A549 (cell line): ENCODE measurements at regions not wholly inside any gene's neighbourhood (a gene's known extent, or its start where the extent isn't known, plus 50 kb on each side); places are given as distances from the start of the nearest gene placed in this dataset.

Source experiments
- ATAC-seq, 2 experiments: fragments of 200-7000 bp in 1 of 2; fragments of >200 bp in 1 of 2; cut with Nextera tagmentation in 1 of 2; cut with Tn5 transposase in 1 of 2; 3 replicates each; pipeline versions ENCODE4 v1.8.0 to v1.9.1; 2018 to 2020; ENCODE audit warnings: mild to moderate bottlenecking in 1 of 2, moderate library complexity in 1 of 2
- CTCF ChIA-PET: fragments of 300-600 bp; sonication (Branson Sonifier 250); formaldehyde crosslinking; extraction: SDS; loops from one replicate; lab custom pipeline; 2021; ENCODE audit warnings: antibody characterized with exemption, inconsistent platforms; lab: Yijun Ruan, JAX
- POLR2A ChIA-PET: fragments of 350-600 bp; formaldehyde crosslinking; extraction: SDS; loops from one replicate; lab custom pipeline; 2021; ENCODE audit warnings: antibody characterized with exemption, inconsistent platforms; lab: Yijun Ruan, JAX
- DNase-seq, 2 experiments: peaks; one replicate each; pipeline versions ENCODE4 v3.0.0 to v3.0.0-alpha.2; 2011 to 2016; ENCODE audit warnings: low read depth in 1 of 2, low spot score in 1 of 2
- FAIRE-seq: peaks from 2 replicates; lab custom pipeline; 2011; peaks lifted over from hg19 to GRCh38; lab: Jason Lieb, UNC
- H3K27ac ChIP-seq, 2 experiments: fragments of >200 bp; sonication (Bioruptor Twin); formaldehyde crosslinking; 3 replicates each; pipeline ENCODE4 v1.5.1; 2016 to 2017
- H3K4me1 ChIP-seq: fragments of >200 bp; sonication (Bioruptor Twin); formaldehyde crosslinking; 3 replicates; pipeline ENCODE4 v1.6.1; 2016
- H3K4me2 ChIP-seq: fragments of >200 bp; sonication (Bioruptor Twin); formaldehyde crosslinking; 3 replicates; pipeline ENCODE4 v1.6.1; 2016
- H3K4me3 ChIP-seq: fragments of >200 bp; sonication (Bioruptor Twin); formaldehyde crosslinking; 3 replicates; pipeline ENCODE4 v1.5.1; 2016
- H3K9me3 ChIP-seq: fragments of >200 bp; sonication (Bioruptor Twin); formaldehyde crosslinking; 3 replicates; pipeline ENCODE4 v1.6.1; 2016
- CHD4 ChIP-seq: fragments of 200-600 bp; sonication (generic); IDR thresholded peaks from 2 replicates; pipeline ENCODE4 v1.6.1; 2016; ENCODE audit warnings: antibody characterized with exemption, mild to moderate bottlenecking, borderline replicate concordance
- EHF ChIP-seq: fragments of 250-450 bp; sonication (Bioruptor Pico); IDR thresholded peaks from 2 replicates; pipeline ENCODE4 v1.5.0; 2020; ENCODE audit warnings: mild to moderate bottlenecking
- EHMT2 ChIP-seq: fragments of 200-600 bp; sonication (generic); IDR thresholded peaks from 2 replicates; pipeline ENCODE4 v1.6.1; 2016; ENCODE audit warnings: antibody characterized with exemption, low read depth, mild to moderate bottlenecking, moderate library complexity
- EP300 ChIP-seq, 2 experiments: fragments of >200 bp; sonication (Bioruptor Twin); formaldehyde crosslinking; IDR thresholded peaks; 2 replicates in 1 of 2; 3 replicates in 1 of 2; pipeline ENCODE4 v1.6.1; 2016 to 2017
- HES2 ChIP-seq: fragments of >200 bp; sonication (Bioruptor Twin); formaldehyde crosslinking; IDR thresholded peaks from 2 replicates; pipeline ENCODE4 v1.6.1; 2016
- HEYL ChIP-seq: fragments of 250-450 bp; sonication (Bioruptor Pico); IDR thresholded peaks from 2 replicates; pipeline ENCODE4 v1.8.0; 2021; ENCODE audit warnings: mild to moderate bottlenecking, moderate library complexity
- HOXA7 ChIP-seq: fragments of 250-450 bp; sonication (Bioruptor Pico); IDR thresholded peaks from 2 replicates; pipeline ENCODE4 v1.5.0; 2020; ENCODE audit warnings: mild to moderate bottlenecking, moderate library complexity
- HOXB13 ChIP-seq: fragments of 250-450 bp; sonication (Bioruptor Pico); IDR thresholded peaks from 2 replicates; pipeline ENCODE4 v1.5.0; 2020; ENCODE audit warnings: low read depth, mild to moderate bottlenecking, moderate library complexity
- HOXB5 ChIP-seq: fragments of 250-450 bp; sonication (Bioruptor Pico); IDR thresholded peaks from 2 replicates; pipeline ENCODE4 v1.5.0; 2020; ENCODE audit warnings: mild to moderate bottlenecking, moderate library complexity
- KDM5A ChIP-seq: fragments of 200-600 bp; sonication (generic); IDR thresholded peaks from 2 replicates; pipeline ENCODE4 v1.6.1; 2016; ENCODE audit warnings: antibody characterized with exemption, mild to moderate bottlenecking
- MAFK ChIP-seq: fragments of 450-650 bp; IDR thresholded peaks from 2 replicates; pipeline ENCODE4 v1.6.1; 2014; ENCODE audit not compliant: partially characterized antibody
- MAZ ChIP-seq: fragments of 150-350 bp; IDR thresholded peaks from 2 replicates; pipeline ENCODE4 v1.6.1; 2014; ENCODE audit warnings: antibody characterized with exemption, low read depth, low read length, borderline replicate concordance
- NPAS2 ChIP-seq: fragments of 250-450 bp; sonication (Bioruptor Pico); IDR thresholded peaks from 2 replicates; pipeline ENCODE4 v1.8.0; 2022; ENCODE audit warnings: mild to moderate bottlenecking, moderate library complexity, borderline replicate concordance
- PHF8 ChIP-seq: fragments of 200-600 bp; sonication (generic); IDR thresholded peaks from 2 replicates; pipeline ENCODE4 v1.6.1; 2016; ENCODE audit warnings: low read depth, mild to moderate bottlenecking, antibody characterized with exemption, moderate library complexity, borderline replicate concordance
- POLR2A ChIP-seq: IDR thresholded peaks from 2 replicates; pipeline ENCODE4 v1.6.1; 2012; ENCODE audit warnings: mild to moderate bottlenecking, low read length
- POLR2AphosphoS2 ChIP-seq: conservative IDR thresholded peaks from 2 replicates; pipeline ENCODE4 v1.6.1; 2012; ENCODE audit warnings: low read length, improper control_type of control experiment, inconsistent platforms
- RAD21 ChIP-seq, 2 experiments: fragments of >200 bp in 1 of 2; sonication (Bioruptor Twin) in 1 of 2; formaldehyde crosslinking in 1 of 2; IDR thresholded peaks in 1 of 2; conservative IDR thresholded peaks in 1 of 2; 2 replicates in 1 of 2; 3 replicates in 1 of 2; pipeline ENCODE4 v1.6.1; 2012 to 2018; ENCODE audit warnings: inconsistent platforms in 1 of 2
- RARB ChIP-seq: fragments of 250-450 bp; sonication (Bioruptor Pico); IDR thresholded peaks from 2 replicates; pipeline ENCODE4 v1.8.0; 2021; ENCODE audit warnings: mild to moderate bottlenecking, moderate library complexity
- RNF2 ChIP-seq: fragments of 200-600 bp; sonication (generic); IDR thresholded peaks from 2 replicates; pipeline ENCODE4 v1.6.1; 2016; ENCODE audit warnings: low read depth, mild to moderate bottlenecking, antibody characterized with exemption, moderate library complexity, borderline replicate concordance
- SMC3 ChIP-seq: fragments of >200 bp; sonication (Bioruptor Twin); formaldehyde crosslinking; IDR thresholded peaks from 3 replicates; pipeline ENCODE4 v1.6.1; 2018; ENCODE audit warnings: inconsistent platforms
- TFCP2L1 ChIP-seq: fragments of 250-450 bp; sonication (Bioruptor Pico); IDR thresholded peaks from 2 replicates; pipeline ENCODE4 v1.5.0; 2021; ENCODE audit warnings: mild to moderate bottlenecking
- TP53 ChIP-seq: fragments of 250-450 bp; sonication (Bioruptor Pico); IDR thresholded peaks from 2 replicates; pipeline ENCODE4 v1.5.0; 2021; ENCODE audit warnings: mild to moderate bottlenecking, moderate library complexity
- USF2 ChIP-seq: fragments of 450-650 bp; IDR thresholded peaks from 2 replicates; pipeline ENCODE4 v1.6.1; 2014; ENCODE audit warnings: antibody characterized with exemption
- ZC3H11A ChIP-seq: fragments of 450-650 bp; IDR thresholded peaks from 2 replicates; pipeline ENCODE4 v1.6.1; 2014; ENCODE audit warnings: antibody characterized with exemption, mild to moderate bottlenecking
- ZFP36 ChIP-seq: fragments of 450-650 bp; IDR thresholded peaks from 2 replicates; pipeline ENCODE4 v1.6.1; 2014; ENCODE audit warnings: borderline replicate concordance; ENCODE audit not compliant: partially characterized antibody
- ZSCAN20 ChIP-seq: fragments of 250-450 bp; sonication (Bioruptor Pico); IDR thresholded peaks from 2 replicates; pipeline ENCODE4 v1.8.0; 2022; ENCODE audit warnings: mild to moderate bottlenecking, moderate library complexity
- WGBS: methylation state at CpG from one replicate; pipeline ENCODE4 v1.1.6; 2017; ENCODE audit errors: missing lambda C conversion rate; 5-methylcytosine and 5-hydroxymethylcytosine counted together
- TF ChIP-seq, protein P1 (sequence below): IDR thresholded peaks from 2 replicates; pipeline ENCODE4 v1.6.1; 2012
- TF ChIP-seq, protein P2 (sequence below): IDR thresholded peaks from 2 replicates; pipeline ENCODE4 v1.6.1; 2012
- TF ChIP-seq, protein P3 (sequence below): fragments of 250-450 bp; sonication (Bioruptor Pico); IDR thresholded peaks from 2 replicates; pipeline ENCODE4 v1.5.0; 2020; ENCODE audit warnings: low read depth, mild to moderate bottlenecking, moderate library complexity

DNA sequence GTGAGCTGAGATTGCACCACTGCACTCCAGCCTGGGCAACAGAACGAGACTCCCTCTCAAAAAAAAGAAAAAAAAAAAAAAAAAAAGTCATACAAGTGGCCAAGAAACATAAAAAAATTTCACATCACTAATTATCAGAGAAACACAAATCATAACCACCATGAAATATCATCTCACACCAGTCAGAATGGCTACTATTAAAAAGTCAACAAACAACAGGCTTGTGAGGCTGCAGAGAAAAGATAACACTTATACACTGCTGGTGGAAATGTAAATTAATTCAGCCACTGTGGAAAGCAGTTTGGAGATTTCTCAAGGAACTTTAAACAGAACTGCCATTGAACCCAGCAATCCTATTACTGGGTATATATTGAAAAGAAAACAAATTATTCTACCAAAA lies 291.1 kb upstream of the MCTP2 start:
- no peak for DNase-seq
- ChIA-PET CTCF (no interaction called here), POLR2A (no interaction called here)
- Histone ChIP-seq H3K27ac (no peak overlapping the region), H3K4me2 (no peak overlapping the region), H3K4me3 (no peak overlapping the region), H3K4me1 (no peaks in the 10 kb centered on the region), H3K9me3 (no peaks in the 10 kb centered on the region; the same call in 2 of the 3 replicates)
- no peak for ATAC-seq
- FAIRE-seq = no peak
- TF ChIP-seq RARB (CRISPR knock-in tag) (no peak), HOXB5 (CRISPR knock-in tag) (no peak), EHF (CRISPR knock-in tag) (no peak), MAFK (no peak)
- TF ChIP-seq, all 56 proteins: peak for 0
- WGBS = 0% methylated on average over 1 of the region's 1 CpG

GRCh38 chr15:93932164-93932776 lies 299.1 kb upstream of the MCTP2 start:
- 5% methylated on average over 5 of the region's 5 CpGs for WGBS
- Histone ChIP-seq H3K4me1 (no peaks in the 10 kb centered on the region), H3K4me3 (no peak overlapping the region)
- TF ChIP-seq ZFP36 (no peak), SMC3 (no peak), ZSCAN20 (CRISPR knock-in tag) (no peak), POLR2A (no peak), HEYL (no peak), POLR2AphosphoS2 (no peak), EHMT2 (no peak), MAFK (no peak), RAD21 (conservative IDR thresholded peaks at IDR 0.05 in 1 of 2, IDR thresholded peaks at IDR 0.05 in 1 of 2) (no peak), HOXA7 (CRISPR knock-in tag) (no peak), TP53 (CRISPR knock-in tag) (no peak), MAZ (no peak), EHF (CRISPR knock-in tag) (no peak), TFCP2L1 (CRISPR knock-in tag) (no peak), CHD4 (no peak), KDM5A (no peak)
- TF ChIP-seq, protein P1, sequence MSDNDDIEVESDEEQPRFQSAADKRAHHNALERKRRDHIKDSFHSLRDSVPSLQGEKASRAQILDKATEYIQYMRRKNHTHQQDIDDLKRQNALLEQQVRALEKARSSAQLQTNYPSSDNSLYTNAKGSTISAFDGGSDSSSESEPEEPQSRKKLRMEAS = no peak
- TF ChIP-seq, protein P2, sequence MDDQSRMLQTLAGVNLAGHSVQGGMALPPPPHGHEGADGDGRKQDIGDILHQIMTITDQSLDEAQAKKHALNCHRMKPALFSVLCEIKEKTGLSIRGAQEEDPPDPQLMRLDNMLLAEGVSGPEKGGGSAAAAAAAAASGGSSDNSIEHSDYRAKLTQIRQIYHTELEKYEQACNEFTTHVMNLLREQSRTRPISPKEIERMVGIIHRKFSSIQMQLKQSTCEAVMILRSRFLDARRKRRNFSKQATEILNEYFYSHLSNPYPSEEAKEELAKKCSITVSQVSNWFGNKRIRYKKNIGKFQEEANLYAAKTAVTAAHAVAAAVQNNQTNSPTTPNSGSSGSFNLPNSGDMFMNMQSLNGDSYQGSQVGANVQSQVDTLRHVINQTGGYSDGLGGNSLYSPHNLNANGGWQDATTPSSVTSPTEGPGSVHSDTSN = no peak
- TF ChIP-seq, all 56 proteins: peak for 0
- ATAC-seq (no peak), DNase-seq (no peak), FAIRE-seq (no peak)
- POLR2A ChIA-PET = no interaction called here
- CTCF ChIA-PET = no interaction called here
- H3K9me3 ChIP-seq = no peaks in the 10 kb centered on the region; the same call in 2 of the 3 replicates
- no peak overlapping the region for H3K4me2 ChIP-seq
- no peak overlapping the region for H3K27ac ChIP-seq

GRCh38 chr15:93929375-93930094 lies 301.8 kb upstream of the MCTP2 start:
- H3K4me3 ChIP-seq = no peak overlapping the region
- ChIA-PET CTCF (no interaction called here), POLR2A (no interaction called here)
- H3K4me2 ChIP-seq = no peak overlapping the region
- peaks cover 3% of the 10 kb centered on the region; the same call in 2 of the 3 replicates for H3K9me3 ChIP-seq
- no peaks in the 10 kb centered on the region for H3K4me1 ChIP-seq
- TF ChIP-seq, protein P3, sequence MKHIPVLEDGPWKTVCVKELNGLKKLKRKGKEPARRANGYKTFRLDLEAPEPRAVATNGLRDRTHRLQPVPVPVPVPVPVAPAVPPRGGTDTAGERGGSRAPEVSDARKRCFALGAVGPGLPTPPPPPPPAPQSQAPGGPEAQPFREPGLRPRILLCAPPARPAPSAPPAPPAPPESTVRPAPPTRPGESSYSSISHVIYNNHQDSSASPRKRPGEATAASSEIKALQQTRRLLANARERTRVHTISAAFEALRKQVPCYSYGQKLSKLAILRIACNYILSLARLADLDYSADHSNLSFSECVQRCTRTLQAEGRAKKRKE (CRISPR knock-in tag) = no peak
- TF ChIP-seq, protein P1 = no peak
- TF ChIP-seq TFCP2L1 (CRISPR knock-in tag) (no peak), ZC3H11A (no peak), NPAS2 (CRISPR knock-in tag) (no peak), ZSCAN20 (CRISPR knock-in tag) (no peak), RNF2 (no peak), HES2 (no peak), EP300 (IDR thresholded peaks at IDR 0.05) (no peak), EHF (CRISPR knock-in tag) (no peak), USF2 (no peak), HOXB13 (CRISPR knock-in tag) (no peak), PHF8 (no peak), TP53 (CRISPR knock-in tag) (no peak)
- no peak for DNase-seq
- FAIRE-seq = no peak
- no peak for ATAC-seq
- 6% methylated on average over 7 of the region's 7 CpGs for WGBS
- H3K27ac ChIP-seq = no peak overlapping the region
